ENCODE measurements at regions not wholly inside any gene's neighbourhood (a gene's known extent, or its start where the extent isn't known, plus 50 kb on each side); places are given as distances from the start of the nearest gene placed in this dataset.
A peak's percentile ranks its signal among the peaks of the same experiment; 100 is the strongest.

GRCh38 chr5:124888050-124888506 is 141.6 kb upstream of the ZNF608 start:
- dilution Hi-C loops (cut with MboI; ENCODE audit: extremely low pct_ligation_motif_present, low sequenced_read_pairs): no loop called here
- no peaks in the 10 kb centered on the region for H3K36me3 ChIP-seq (ENCODE audit: control insufficient read depth in 2 of 2, extremely low read depth in 1 of 2, insufficient read depth in 2 of 2, low read length in 2 of 2)
- BruUV-seq (replicated peaks): no TSS peak

GRCh38 chr5:124888622-124889485 is 142.4 kb upstream of the ZNF608 start:
- Histone ChIP-seq H3K4me3 (replicated peaks in 1 of 3; ENCODE audit: insufficient read depth in 1 of 3, low read depth in 1 of 3, low read length in 3 of 3) (no peak overlapping the region), H3K4me1 (ENCODE audit: control insufficient read depth, extremely low read depth, insufficient read depth, low read length) (peaks cover 15% of the 10 kb centered on the region), H4K20me1 (replicated peaks; ENCODE audit: control insufficient read depth, extremely low read depth, insufficient read depth, low read length) (no peaks in the 10 kb centered on the region), H3K79me2 (ENCODE audit: control insufficient read depth, insufficient read depth, low read length) (no peaks in the 10 kb centered on the region), H3K27me3 (ENCODE audit: control insufficient read depth in 2 of 2, insufficient read depth in 2 of 2, low read length in 2 of 2) (no peaks in the 10 kb centered on the region), H3K9me1 (replicated peaks; ENCODE audit: control insufficient read depth, extremely low read depth, insufficient read depth, low read length) (no peaks in the 10 kb centered on the region), H2AFZ (ENCODE audit: low read depth, low read length) (peak overlapping the region; percentile 18), H3K9me3 (replicated peaks; ENCODE audit: control insufficient read depth, insufficient read depth, low read length) (no peaks in the 10 kb centered on the region), H3K36me3 (ENCODE audit: control insufficient read depth in 2 of 2, extremely low read depth in 1 of 2, insufficient read depth in 2 of 2, low read length in 2 of 2) (no peaks in the 10 kb centered on the region), H3K27ac (ENCODE audit: insufficient read depth, low read depth, low read length) (no peak overlapping the region), H3K4me2 (ENCODE audit: insufficient read depth, low read length) (peak overlapping the region; percentile 63), H3K9ac (replicated peaks; ENCODE audit: extremely low read depth, insufficient read depth, low read length) (peak overlapping the region; percentile 30)
- intact Hi-C loops (cut with micrococcal nuclease): loop anchor here (5.0 kb wide), 1 partner anchor 142 kb away; the partner anchor contains the start of gene ZNF608
- FAIRE-seq (no peak), DNase-seq (ENCODE audit: low read depth, low spot score) (peak; percentile 29)
- TF ChIP-seq GATA2 (IDR thresholded peaks at IDR 0.05; ENCODE audit: insufficient read depth, insufficient read length, low read depth, low read length): no peak
- TF ChIP-seq FOS (IDR thresholded peaks at IDR 0.05; ENCODE audit: borderline replicate concordance, insufficient read depth, low read length): no peak
- TF ChIP-seq MAX (IDR thresholded peaks at IDR 0.05; ENCODE audit: insufficient read depth, insufficient read length): no peak
- TF ChIP-seq POLR2AphosphoS5 (IDR thresholded peaks at IDR 0.05; ENCODE audit: insufficient read depth, low read depth, low read length): no peak
- no peak for TF ChIP-seq EZH2 (IDR thresholded peaks at IDR 0.05; ENCODE audit: borderline replicate concordance, low read depth, low read length, severe bottlenecking)
- no peak for TF ChIP-seq MYC (IDR thresholded peaks at IDR 0.05; ENCODE audit: low read depth, low read length)
- no peak for TF ChIP-seq JUN (IDR thresholded peaks at IDR 0.05; ENCODE audit: borderline replicate concordance, insufficient read depth, insufficient read length, low read depth)
- no peak for TF ChIP-seq POLR2A (IDR thresholded peaks at IDR 0.05; ENCODE audit: low read depth, low read length)
- no peak for TF ChIP-seq CTCF (IDR thresholded peaks at IDR 0.05; ENCODE audit: extremely low read depth in 1 of 2, insufficient read depth in 1 of 2, low read depth in 1 of 2, low read length in 2 of 2)
- no TSS peak for BruUV-seq (replicated peaks)
- CTCF ChIA-PET: interaction anchor here (1.1 to 1.2 kb wide), 2 partner anchors 13 to 20 kb away, joined by 3 read pairs; no protein-coding TSS in a partner anchor
- dilution Hi-C loops (cut with MboI; ENCODE audit: extremely low pct_ligation_motif_present, low sequenced_read_pairs): no loop called here
- POLR2A ChIA-PET: interaction anchor here (1.4 kb wide), 1 partner anchor 140 kb away, joined by 3 read pairs; no protein-coding TSS in a partner anchor

More at GRCh38 chr5:124888050-124888506, 141.6 kb upstream of the ZNF608 start:
- H3K9me1 ChIP-seq (replicated peaks; ENCODE audit: control insufficient read depth, extremely low read depth, insufficient read depth, low read length): no peaks in the 10 kb centered on the region
- no peaks in the 10 kb centered on the region for H4K20me1 ChIP-seq (replicated peaks; ENCODE audit: control insufficient read depth, extremely low read depth, insufficient read depth, low read length)
- peaks cover 15% of the 10 kb centered on the region for H3K4me1 ChIP-seq (ENCODE audit: control insufficient read depth, extremely low read depth, insufficient read depth, low read length)
- no peak overlapping the region for H3K9ac ChIP-seq (replicated peaks; ENCODE audit: extremely low read depth, insufficient read depth, low read length)
- intact Hi-C loops (cut with micrococcal nuclease): loop anchor here (5.0 kb wide), 1 partner anchor 141 kb away; the partner anchor contains the start of gene ZNF608
- no peaks in the 10 kb centered on the region for H3K79me2 ChIP-seq (ENCODE audit: control insufficient read depth, insufficient read depth, low read length)
- DNase-seq (ENCODE audit: low read depth, low spot score): no peak
- H3K27ac ChIP-seq (ENCODE audit: insufficient read depth, low read depth, low read length): no peak overlapping the region
- TF ChIP-seq GATA2 (IDR thresholded peaks at IDR 0.05; ENCODE audit: insufficient read depth, insufficient read length, low read depth, low read length): no peak
- TF ChIP-seq MAX (IDR thresholded peaks at IDR 0.05; ENCODE audit: insufficient read depth, insufficient read length): no peak
- no peak for TF ChIP-seq JUN (IDR thresholded peaks at IDR 0.05; ENCODE audit: borderline replicate concordance, insufficient read depth, insufficient read length, low read depth)
- TF ChIP-seq MYC (IDR thresholded peaks at IDR 0.05; ENCODE audit: low read depth, low read length): no peak
- TF ChIP-seq EZH2 (IDR thresholded peaks at IDR 0.05; ENCODE audit: borderline replicate concordance, low read depth, low read length, severe bottlenecking): no peak
- TF ChIP-seq POLR2A (IDR thresholded peaks at IDR 0.05; ENCODE audit: low read depth, low read length): no peak
- no peak for TF ChIP-seq FOS (IDR thresholded peaks at IDR 0.05; ENCODE audit: borderline replicate concordance, insufficient read depth, low read length)
- TF ChIP-seq POLR2AphosphoS5 (IDR thresholded peaks at IDR 0.05; ENCODE audit: insufficient read depth, low read depth, low read length): no peak
- POLR2A ChIA-PET: no interaction called here
- FAIRE-seq: no peak
- H3K9me3 ChIP-seq (replicated peaks; ENCODE audit: control insufficient read depth, insufficient read depth, low read length): no peaks in the 10 kb centered on the region
- H3K27me3 ChIP-seq (ENCODE audit: control insufficient read depth in 2 of 2, insufficient read depth in 2 of 2, low read length in 2 of 2): no peaks in the 10 kb centered on the region
- H3K4me3 ChIP-seq (replicated peaks in 1 of 3; ENCODE audit: insufficient read depth in 1 of 3, low read depth in 1 of 3, low read length in 3 of 3): no peak overlapping the region
- CTCF ChIA-PET: no interaction called here
- no peak overlapping the region for H2AFZ ChIP-seq (ENCODE audit: low read depth, low read length)
- no peak overlapping the region for H3K4me2 ChIP-seq (ENCODE audit: insufficient read depth, low read length)

All from endothelial cell of umbilical vein (primary cell).